ENCODE measurements at regions not wholly inside any gene's neighbourhood (a gene's known extent, or its start where the extent isn't known, plus 50 kb on each side); places are given as distances from the start of the nearest gene placed in this dataset.

DNA sequence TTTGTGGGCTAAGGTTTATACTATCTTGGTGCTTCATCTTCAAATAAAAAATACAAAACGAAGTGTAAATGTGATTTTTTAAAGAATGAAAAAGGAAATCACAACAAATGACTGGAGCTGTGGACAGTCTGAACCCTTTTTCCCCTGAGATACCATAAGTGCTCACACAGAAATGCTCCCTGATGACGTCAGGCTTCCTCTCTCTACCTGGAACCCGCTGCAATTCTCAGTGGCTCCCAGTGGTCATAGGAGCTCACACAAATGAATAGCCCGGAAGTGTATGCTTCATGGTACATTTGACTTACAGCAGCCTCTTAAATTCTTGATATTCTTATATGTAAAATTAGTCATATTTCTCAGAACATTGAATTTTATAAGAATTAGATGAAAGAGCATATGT is 249.7 kb upstream of the GYPC start:
- no peak for DNase-seq (ENCODE audit: low read depth)

DNA sequence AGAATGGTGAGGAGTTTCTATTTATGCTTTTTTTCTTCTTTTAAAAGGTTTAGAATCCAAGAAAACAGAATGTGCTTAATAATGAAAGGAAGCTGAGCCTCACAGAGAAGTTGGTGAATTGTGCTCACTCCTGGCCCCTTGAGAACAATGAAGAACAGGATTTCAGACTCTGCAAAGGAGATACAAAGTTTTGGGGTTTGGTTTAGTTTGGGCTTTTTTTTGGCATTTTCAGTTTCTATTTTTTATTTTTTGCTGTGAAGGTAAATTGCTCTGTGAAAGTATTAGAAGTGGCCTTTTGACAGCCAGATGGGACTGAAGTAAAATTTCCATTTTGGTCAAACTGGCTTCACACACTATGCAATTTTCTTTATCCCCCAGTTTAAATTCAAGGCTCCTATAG is 247.3 kb upstream of the GYPC start:
- DNase-seq (ENCODE audit: low read depth), result no peak

DNA sequence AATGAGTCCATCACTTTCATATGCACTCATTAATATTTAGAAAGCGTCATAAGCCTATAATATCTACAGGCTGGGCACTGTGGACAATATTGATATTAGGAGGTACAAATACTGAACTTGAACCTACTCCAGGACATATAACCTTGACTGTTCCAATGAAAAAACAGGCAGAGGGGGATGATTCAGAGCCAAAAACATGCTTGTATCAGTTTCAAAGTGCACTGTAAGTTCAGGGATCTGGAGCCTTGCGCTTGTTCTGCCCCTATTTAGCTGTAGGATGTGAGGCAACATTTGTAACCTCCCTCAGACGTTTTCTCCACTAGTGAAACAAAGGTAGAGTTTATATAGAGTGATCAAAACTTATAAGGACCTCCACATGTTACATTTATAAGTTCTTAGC is 246.1 kb upstream of the GYPC start:
- no peak for DNase-seq (ENCODE audit: low read depth)

DNA sequence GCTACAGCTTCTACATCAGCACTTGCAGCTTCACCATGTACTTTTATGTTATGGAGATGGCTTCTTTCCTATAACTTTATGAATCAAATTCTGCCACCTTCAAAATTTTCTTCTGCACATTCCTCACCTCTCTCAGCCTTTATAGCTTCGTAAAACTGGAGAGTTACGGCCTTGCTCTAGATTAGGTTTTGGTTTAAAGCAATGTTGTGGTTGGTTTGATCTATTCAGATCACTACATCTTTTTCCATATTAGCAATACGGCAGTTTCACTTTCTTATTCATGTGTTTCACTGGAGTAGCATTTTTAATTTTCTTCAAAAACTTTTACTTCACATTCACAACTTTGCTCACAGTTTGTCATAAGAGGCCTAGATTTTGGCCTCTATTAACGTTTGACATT is 242.9 kb upstream of the GYPC start:
- DNase-seq (ENCODE audit: low read depth), result no peak

DNA sequence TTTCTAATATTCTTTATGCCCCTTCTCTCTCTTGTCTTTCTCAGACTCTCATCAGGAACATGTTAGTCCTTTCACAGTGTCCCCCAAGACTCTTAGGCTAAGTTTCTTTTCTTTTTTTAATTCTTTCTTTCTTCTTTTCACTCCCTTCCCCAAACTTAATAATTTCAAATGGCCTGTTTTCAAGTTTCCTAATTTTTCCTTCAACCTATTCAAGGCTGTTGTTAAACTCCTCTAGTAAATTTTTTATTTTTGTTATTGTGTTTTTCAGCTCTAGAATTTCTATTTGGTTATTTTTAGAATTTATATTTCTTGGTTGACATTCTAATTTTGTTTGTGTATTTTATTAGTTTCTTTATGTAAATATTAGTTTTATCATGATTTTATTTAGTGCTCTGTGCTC is 236.6 kb upstream of the GYPC start:
- DNase-seq (ENCODE audit: low read depth), result no peak

DNA sequence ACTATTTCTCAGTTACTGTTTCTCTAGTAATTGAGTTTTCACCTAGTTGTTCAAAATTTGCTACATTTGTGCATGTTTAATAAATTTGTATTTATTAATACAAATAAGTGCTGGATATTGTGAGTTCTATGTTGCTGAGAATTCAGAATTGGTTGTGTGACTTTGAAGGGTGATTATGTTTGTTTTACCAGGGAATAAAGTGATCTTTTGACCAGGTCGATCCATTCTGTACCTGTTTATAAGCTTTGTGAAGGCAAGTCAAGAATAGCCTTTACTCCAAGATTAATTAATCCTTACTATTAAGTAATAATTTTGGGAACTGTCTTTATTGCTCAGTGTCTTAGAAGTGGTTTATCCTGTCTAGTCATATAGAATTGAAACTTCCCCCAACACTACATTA is 230.0 kb upstream of the GYPC start:
- no peak for DNase-seq (ENCODE audit: low read depth)

DNA sequence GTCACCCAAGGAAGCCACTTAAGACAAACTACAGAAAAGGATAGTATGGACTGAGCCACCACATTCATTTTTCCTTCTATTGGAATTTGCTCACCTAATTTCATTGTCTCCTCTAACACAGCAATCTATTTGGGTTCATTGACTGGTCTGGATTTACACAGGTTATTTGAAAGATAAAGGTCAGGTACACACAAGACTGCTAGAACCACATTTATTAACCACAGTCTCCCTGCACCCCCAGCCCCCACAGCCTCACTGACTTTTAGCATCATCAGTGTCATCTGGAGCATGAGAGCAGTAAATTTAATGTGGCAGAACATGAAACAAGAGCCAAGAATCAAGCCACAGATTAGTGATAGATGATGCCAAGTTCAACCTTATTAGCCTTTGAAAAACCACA is 226.9 kb upstream of the GYPC start:
- DNase-seq (ENCODE audit: low read depth), result no peak

DNA sequence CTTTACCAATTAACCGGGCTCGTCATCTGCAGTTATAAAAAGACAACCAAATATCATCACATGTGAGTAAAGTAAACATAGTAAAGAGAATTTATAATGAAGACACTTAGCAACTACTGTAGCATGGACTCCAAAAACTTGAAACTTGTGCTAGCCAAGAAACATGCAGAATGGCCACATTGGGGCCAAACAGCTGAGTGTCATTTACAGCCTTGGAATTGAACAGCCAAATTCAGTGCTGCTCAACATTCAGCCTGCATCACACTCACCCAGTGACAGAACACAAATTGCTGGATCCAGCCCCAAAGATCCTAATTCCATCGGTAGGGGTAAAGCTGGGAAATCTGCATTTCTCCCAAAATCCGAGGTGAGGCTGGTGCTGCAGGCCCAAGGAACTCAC is 224.8 kb upstream of the GYPC start:
- no peak for DNase-seq (ENCODE audit: low read depth)

DNA sequence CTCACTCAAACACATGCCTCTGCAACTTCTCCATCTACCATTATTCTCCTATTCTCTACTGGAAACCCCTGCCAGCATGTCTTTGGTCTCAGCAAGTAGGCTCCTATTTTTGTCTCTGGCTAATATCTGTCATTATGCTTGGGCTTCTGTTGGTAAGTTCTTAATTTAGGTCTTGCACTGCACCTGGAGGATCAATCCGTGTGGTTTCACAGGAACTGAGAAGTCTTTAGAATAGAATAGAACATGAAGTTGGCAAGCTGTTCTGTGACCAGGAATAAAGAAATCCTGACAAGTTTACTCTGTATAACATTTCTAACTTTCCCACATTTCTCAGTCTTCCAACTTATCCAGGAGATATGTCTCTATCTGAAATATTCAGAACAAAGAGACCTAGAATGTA is 219.5 kb upstream of the GYPC start:
- DNase-seq (ENCODE audit: low read depth), result no peak

DNA sequence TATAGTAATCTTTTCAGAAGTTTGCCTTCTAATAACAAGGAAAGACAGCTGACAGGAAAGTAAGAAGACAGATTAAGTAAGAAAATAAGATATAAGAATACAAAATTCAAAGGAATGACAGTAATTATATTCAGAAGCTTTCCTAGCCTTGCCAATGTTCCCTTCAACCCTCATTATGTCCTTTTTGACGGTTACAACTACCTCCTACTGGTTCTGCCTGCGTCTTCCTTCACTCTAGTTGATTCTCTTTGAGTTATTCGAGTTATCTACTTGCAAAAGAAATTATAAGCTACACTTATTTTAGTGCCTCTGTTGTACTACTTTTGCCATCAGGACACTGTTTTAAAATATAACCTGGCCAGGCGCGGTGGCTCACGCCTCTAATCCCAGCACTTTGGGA is 218.9 kb upstream of the GYPC start:
- no peak for DNase-seq (ENCODE audit: low read depth)

DNA sequence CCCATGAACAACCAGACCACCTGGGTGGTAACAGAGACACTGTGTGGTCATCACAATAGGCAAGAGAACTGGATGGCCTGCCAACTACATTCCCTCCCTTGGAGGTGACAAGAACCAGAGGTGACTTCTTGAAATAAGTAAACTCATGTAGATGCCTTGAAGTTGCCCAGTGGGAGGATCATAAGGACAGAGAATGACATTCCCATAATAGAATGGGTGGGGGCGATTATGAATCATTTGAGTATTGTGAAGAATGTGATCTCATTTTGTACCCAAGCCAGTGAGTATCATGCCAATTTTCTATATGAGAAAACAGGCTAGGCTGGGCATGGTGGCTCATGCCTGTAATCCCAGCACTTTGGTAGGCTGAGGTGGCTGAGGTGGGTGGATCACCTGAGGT is 211.4 kb upstream of the GYPC start:
- DNase-seq (ENCODE audit: low read depth), result no peak

DNA sequence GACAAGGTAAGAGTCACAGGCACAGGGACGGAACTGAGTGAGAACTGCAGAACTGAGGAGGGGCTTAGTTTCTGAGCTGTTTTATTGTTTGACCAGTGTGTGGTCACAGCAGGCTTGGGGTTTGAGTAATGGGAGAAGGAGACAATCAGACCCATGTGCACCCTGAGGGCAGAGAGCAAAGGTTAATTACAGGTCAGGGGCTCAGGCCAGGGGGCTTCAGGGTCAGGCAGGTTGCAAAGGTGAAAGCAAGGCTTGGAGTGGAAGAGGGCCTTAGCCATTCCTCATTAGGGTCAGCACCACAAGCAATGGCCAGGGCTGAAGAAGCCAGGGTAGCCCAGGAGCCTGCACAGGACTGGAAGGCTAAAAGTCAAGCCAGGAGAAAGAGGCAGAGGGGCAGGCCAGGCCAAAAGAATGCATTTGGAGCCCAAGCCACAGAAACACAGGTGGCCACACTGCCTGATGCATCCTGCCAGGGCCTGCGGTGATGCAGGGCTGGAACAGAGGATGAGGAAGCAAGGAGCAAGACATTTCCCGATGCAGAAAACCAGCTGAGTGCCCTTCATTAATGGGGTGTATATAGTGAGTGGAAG is 209.8 kb upstream of the GYPC start:
- no peak for DNase-seq (ENCODE audit: low read depth)

DNA sequence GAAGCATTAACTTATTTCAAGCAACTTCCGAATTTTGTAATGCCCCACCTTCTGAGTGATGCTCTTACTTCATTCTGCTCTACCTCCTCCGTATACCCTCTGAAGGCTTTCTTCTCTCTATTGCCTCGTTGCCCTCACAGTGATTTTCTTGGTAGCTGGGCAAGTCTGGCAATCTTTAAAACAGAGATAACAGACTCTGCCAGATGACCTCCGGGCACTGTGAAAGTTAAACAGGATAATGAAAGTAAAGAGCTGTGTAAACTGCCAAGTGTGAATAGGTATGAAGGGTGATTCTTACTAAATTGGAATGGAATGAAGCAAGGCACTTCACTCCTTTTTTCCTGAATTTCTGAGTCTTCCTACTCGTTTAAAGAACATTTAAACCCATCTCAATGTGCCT is 207.3 kb upstream of the GYPC start:
- no peak for DNase-seq (ENCODE audit: low read depth)

DNA sequence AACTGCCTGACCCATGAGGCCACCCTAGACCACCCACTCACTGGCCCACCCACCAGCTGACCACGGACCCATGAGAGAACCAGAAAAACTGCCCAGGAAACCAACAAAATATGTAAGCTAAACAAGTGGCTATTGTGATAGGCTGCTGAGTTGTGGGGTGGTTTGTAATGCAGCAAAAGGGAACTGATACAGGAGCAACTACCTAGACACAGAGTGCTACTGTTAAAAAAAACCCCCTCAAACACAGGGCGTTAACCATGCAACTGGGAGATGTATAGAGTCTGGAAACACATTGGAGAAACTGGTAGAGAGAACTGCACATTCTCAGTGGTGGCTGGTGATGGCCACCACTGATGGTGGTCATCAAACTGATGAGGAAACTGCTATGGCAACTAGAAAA is 206.3 kb upstream of the GYPC start:
- no peak for DNase-seq (ENCODE audit: low read depth)

DNA sequence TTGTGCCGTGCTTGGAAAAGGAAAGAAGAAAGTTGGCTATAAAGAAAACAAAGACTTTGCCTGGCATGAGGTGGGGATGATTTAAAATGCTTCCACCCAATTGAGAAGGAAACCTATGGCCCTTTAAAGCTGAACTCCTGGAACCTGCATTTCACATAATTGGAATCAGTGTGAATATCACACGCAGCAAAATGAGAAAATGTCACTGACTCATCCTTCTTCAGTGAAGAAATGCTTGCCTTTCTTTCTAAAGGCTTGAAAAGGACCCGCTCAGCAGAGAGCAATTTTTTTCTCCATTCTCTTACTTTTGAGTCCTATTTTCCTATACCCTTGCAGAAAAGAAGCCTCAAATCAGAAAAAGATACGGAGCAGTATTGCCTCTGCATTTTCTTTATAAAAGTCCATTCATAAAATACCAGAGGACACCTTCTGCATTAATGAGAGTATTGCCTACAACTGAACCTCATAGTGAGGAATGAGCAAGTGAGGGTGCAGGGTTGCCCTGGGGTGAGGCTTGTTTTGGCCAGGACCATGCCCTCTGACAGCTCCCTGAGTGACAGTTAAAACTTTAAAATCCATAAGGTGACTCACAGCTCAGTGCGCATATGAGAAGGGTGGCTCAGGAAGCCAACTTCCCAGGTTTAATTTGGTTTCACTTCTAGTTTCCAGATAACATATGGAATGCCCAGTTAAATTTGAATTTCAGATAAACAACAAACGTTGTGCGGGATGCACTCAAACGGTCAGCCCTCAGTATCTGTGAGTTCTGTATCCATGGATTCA is 191.9 kb upstream of the GYPC start:
- no peak for DNase-seq (ENCODE audit: low read depth)

DNA sequence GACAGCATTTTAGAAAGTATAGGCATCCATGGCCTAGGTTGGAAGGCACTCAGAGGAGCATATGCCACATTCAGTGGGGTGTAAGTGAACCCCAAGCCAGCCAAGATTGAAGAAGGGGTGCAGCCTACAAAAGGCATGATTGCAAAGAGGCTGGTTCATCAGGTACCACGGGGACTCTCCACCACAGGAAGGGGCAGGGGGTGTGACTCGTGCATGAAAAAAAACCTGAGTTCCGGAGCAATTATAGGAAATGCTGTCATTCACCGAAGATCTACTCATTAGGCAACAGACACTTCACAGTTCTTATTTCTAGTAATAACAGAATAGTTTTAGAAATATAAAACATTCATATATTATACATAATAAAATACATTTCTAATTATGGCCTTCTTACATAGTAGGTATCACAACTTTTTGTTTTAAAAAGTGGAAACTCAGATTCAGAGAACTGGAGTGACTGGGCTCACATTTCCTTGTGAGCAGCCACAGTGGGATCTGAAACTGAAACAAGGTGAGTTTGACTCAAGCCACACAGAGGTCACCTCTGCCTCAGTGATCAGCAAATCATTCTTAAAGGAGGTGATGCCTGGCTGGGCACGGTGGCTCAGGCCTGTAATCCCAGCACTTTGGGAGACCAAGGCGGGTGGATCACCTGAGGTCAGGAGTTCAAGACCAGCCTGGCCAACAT is 188.4 kb upstream of the GYPC start:
- DNase-seq (ENCODE audit: low read depth), result no peak

DNA sequence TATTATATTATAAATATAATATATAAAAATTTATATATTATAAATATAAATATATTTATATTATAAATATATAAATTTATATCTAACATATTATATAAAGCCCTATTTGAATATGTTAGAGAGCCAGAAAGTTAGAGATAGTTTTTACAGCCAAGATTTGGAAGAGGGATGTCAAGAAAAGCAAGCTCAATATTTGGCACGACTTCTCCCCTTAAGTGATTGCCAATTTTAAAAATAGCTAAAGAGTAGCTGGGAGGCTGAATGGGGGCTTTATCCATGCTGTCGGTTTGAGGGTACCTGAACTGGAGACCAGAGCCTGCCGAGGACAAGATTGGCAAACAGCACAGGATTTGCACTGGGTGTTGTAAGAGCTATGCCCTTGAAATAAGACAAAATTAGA is 180.9 kb upstream of the GYPC start:
- DNase-seq (ENCODE audit: low read depth), result no peak

DNA sequence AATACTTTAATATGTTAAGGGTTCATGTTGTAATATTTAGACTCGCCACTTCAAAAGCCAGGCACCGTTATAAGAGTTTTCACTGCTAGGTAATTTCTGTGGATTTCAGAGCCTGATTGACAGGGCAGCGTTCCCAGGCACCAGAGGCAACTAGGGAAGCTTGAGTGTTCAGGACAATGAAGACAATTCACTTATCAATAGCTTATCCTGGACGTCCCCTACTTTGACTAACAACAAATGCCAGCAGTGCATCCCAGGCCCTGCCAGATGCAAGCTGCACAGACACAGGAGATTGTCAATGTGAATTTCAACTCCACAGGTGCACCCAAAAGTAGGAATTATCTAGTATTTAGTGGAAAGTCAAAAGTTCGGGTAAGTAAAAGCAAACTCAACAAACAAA is 179.3 kb upstream of the GYPC start:
- no peak for DNase-seq (ENCODE audit: low read depth)

DNA sequence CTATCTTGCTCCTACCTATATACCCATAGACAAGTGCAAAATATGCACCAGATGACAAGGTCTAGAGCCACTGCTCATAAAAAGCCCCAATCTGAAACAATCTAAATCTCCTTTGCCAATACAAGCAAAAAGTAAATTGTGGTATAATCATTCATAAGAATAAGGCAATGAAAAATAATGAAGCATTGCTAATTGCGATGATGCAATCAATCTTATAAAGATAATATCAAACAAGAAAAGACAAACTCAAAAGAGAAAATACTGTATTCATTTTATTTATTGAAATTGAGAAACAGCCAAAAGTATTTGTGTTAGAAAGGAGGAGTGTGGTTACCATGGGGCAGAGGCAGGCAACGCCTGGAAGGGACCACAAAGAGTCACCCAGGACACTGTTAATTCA is 175.9 kb upstream of the GYPC start:
- no peak for DNase-seq (ENCODE audit: low read depth)

DNA sequence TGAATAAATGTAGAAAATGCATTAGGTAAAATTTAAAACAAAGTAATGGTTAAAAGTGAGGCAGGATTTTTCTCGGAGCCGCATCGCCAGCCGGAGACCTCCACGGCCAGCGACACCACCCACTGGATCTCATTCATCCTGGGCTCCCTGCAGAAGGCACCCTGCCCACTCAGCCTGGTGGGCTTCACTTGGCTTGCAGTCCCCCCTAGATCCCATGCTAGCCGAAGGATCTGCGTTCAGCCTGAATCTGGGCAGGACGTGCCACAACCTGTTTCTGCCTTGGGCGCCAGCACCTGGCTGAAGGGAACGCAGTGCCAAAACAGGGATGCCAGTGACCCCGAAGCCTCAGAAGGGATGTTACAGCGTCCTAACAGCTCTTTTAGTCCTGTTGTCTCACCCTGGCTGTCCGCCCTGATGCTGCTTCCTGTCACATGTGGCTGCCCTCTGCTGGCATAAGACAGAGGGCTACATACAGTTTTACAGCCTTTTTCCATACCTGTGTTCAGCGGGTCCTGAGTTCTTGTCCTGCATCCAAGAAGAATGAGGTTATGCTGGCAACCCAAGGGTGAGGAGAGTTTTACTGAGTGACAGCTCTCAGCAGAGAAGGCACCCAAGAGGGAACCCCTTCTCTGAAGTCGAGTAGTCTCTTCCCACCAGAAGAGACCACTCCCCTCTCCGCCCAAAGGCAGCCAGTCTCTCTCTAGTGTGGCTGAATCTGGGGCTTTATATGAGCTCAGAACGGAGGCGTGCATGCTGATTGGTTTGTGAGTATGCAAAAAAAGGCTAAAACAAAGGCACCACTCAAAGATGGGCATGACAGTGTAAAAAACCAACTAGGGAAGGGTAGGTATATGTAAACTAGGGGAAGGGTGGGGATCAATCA is 173.1 kb upstream of the GYPC start:
- no peak for DNase-seq (ENCODE audit: low read depth)

DNA sequence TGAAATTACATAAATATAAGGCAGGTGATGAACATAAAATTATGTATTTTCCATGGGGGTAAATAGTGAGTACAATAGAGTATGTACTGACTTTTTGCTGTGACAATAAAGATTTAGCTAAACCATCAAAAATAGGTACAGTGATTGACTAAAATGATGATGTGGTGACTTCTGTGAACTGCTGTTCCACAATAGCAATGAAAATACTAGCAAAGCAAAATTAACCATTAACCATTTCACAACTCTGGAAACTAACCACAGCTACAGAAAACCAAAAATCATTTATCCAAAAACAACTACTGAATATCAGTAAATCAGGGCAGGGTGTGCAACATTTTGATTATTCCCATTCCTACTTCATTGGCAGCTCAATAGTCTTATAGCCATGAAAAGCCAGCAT is 161.4 kb upstream of the GYPC start:
- no peak for DNase-seq (ENCODE audit: low read depth)

DNA sequence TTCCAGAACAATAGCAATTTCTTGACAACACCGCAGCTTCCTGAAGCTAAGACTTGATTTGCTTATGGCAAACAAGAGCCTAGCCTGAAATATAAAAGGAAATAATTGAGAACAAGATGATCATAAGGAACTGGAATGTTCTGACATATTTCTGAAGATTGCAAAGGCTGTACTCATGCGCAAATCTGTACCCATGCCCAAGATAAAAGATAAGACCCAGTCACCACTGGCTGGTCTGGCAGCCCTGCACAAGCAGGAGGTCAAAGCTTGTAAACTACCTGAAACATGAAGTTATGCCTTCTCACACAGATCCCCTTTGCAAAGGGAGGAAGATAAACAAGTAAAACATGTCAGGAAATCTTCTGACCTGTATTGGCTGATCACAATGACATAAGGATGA is 160.8 kb upstream of the GYPC start:
- DNase-seq (ENCODE audit: low read depth), result no peak

DNA sequence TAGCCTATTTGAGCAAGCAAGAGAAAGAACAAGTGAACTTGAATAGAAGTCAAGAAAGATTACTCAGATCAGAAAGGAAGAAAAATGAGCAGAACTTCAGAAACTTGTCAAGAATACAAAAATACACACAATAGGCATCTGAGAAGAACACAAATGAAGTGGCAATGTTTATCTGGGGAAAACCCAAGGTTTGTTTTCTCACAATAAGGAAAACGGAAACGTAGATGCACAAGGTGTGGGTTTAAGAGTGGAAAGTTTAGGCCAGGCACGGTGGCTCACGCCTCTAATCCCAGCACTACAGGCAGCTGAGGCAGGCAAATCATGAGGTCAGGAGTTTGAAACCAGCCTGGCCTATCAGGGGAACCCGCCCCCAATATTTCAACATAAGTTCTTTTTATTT is 159.5 kb upstream of the GYPC start:
- DNase-seq (ENCODE audit: low read depth), result no peak

Data from activated T-cell treated with anti-CD3 and anti-CD28 coated beads for 24 hours (primary cell).